ENCODE measurements at regions not wholly inside any gene's neighbourhood (a gene's known extent, or its start where the extent isn't known, plus 50 kb on each side); places are given as distances from the start of the nearest gene placed in this dataset.

- TF ChIP-seq CTCF (IDR thresholded peaks at IDR 0.05) = no peak
- no peak for TF ChIP-seq POLR2AphosphoS5 (IDR thresholded peaks at IDR 0.05)
- no peak for TF ChIP-seq EP300 (IDR thresholded peaks at IDR 0.05; ENCODE audit: low read depth)
- TF ChIP-seq POLR2A (IDR thresholded peaks at IDR 0.05) = no peak
Measured at GRCh38 chr3:79896086-79896485, 128.3 kb upstream of the ROBO1 start.
